ENCODE measurements at regions not wholly inside any gene's neighbourhood (a gene's known extent, or its start where the extent isn't known, plus 50 kb on each side); places are given as distances from the start of the nearest gene placed in this dataset.
"Not testable (repeated sequence)": the region's sequence is repeated elsewhere in the genome, so short reads cannot be mapped to it uniquely, and the experiment has no call there.

- not testable (repeated sequence) for TF ChIP-seq RBM39 (optimal IDR thresholded peaks at IDR 0.05; ENCODE audit: low read depth, low read length); JUND (IDR thresholded peaks at IDR 0.05; ENCODE audit: borderline replicate concordance, low read depth, low read length); JUND (tag; IDR thresholded peaks at IDR 0.05; ENCODE audit: borderline replicate concordance, low read depth, low read length)
These were observed 161.0 kb downstream of the ADRA2C start for GRCh38 chr4:3926969-3927755.

All from K562 (cell line).